NCI-H146 treated with DMSO at 0.1 percent for 48 hours (cell line): ENCODE measurements at regions not wholly inside any gene's neighbourhood (a gene's known extent, or its start where the extent isn't known, plus 50 kb on each side); places are given as distances from the start of the nearest gene placed in this dataset.

ENCODE experiments used
- DNase-seq: peaks from one replicate; lab custom pipeline; 2025; ENCODE audit not compliant: unreplicated experiment; lab: John Stamatoyannopoulos, UW

- no peak for DNase-seq
These were observed 190.0 kb upstream of the MGMT start for GRCh38 chr10:129277084-129277483.

GRCh38 chr10:129277841-129278240, 189.2 kb upstream of the MGMT start:
- DNase-seq, result no peak

GRCh38 chr10:129278686-129279085, 188.4 kb upstream of the MGMT start:
- no peak for DNase-seq

- no peak for DNase-seq
These were observed 187.4 kb upstream of the MGMT start for GRCh38 chr10:129279446-129280154.

GRCh38 chr10:129280155-129280502, 186.9 kb upstream of the MGMT start:
- no peak for DNase-seq

GRCh38 chr10:129280908-129281586, 186.0 kb upstream of the MGMT start:
- no peak for DNase-seq

- DNase-seq, result no peak
These were observed 181.6 kb upstream of the MGMT start for GRCh38 chr10:129285459-129285858.

GRCh38 chr10:129288999-129289584, 177.9 kb upstream of the MGMT start:
- no peak for DNase-seq

GRCh38 chr10:129293991-129294700, 172.9 kb upstream of the MGMT start:
- no peak for DNase-seq

GRCh38 chr10:129294944-129295343, 172.1 kb upstream of the MGMT start:
- no peak for DNase-seq

- no peak for DNase-seq
These were observed 162.0 kb upstream of the MGMT start for GRCh38 chr10:129305046-129305445.

GRCh38 chr10:129307141-129307540, 159.9 kb upstream of the MGMT start:
- DNase-seq, result no peak

GRCh38 chr10:129308953-129309564, 158.0 kb upstream of the MGMT start:
- no peak for DNase-seq

- no peak for DNase-seq
These were observed 157.5 kb upstream of the MGMT start for GRCh38 chr10:129309565-129309964.

GRCh38 chr10:129310881-129311280, 156.2 kb upstream of the MGMT start:
- no peak for DNase-seq

GRCh38 chr10:129319934-129320333, 147.1 kb upstream of the MGMT start:
- DNase-seq, result no peak

- DNase-seq, result no peak
These were observed 146.7 kb upstream of the MGMT start for GRCh38 chr10:129320340-129320739.

- no peak for DNase-seq
These were observed 145.3 kb upstream of the MGMT start for GRCh38 chr10:129321727-129322126.

- no peak for DNase-seq
These were observed 143.9 kb upstream of the MGMT start for GRCh38 chr10:129322933-129323820.

- no peak for DNase-seq
These were observed 143.2 kb upstream of the MGMT start for GRCh38 chr10:129323879-129324278.
